H9 (cell line): ENCODE measurements at regions not wholly inside any gene's neighbourhood (a gene's known extent, or its start where the extent isn't known, plus 50 kb on each side); places are given as distances from the start of the nearest gene placed in this dataset.

Experiments
- DNase-seq: peaks from one replicate; pipeline ENCODE4 v3.0.0-alpha.2; 2017
- H2AFZ ChIP-seq: one replicate; pipeline ENCODE4 v1.6.1; 2013; ENCODE audit warnings: mild to moderate bottlenecking, low read length, control low read depth, moderate library complexity
- H2AK5ac ChIP-seq: 2 replicates; pipeline ENCODE4 v1.6.1; 2013; ENCODE audit warnings: low read length, control low read depth, mixed read lengths; ENCODE audit not compliant: insufficient read length
- H2BK120ac ChIP-seq: one replicate; pipeline ENCODE4 v1.6.1; 2013; ENCODE audit warnings: low read depth, mild to moderate bottlenecking, low read length, control low read depth, inconsistent platforms; ENCODE audit not compliant: poor library complexity, severe bottlenecking
- H2BK12ac ChIP-seq: 2 replicates; pipeline ENCODE4 v1.6.1; 2013; ENCODE audit warnings: low read length, control low read depth, mixed read lengths, low read depth; ENCODE audit not compliant: insufficient read length
- H2BK15ac ChIP-seq: 2 replicates; pipeline ENCODE4 v1.6.1; 2013; ENCODE audit warnings: low read depth, low read length, control low read depth
- H2BK20ac ChIP-seq: one replicate; pipeline ENCODE4 v1.6.1; 2013; ENCODE audit warnings: low read depth, mild to moderate bottlenecking, low read length, control low read depth, inconsistent platforms; ENCODE audit not compliant: poor library complexity, severe bottlenecking
- H2BK5ac ChIP-seq: 2 replicates; pipeline ENCODE4 v1.6.1; 2013; ENCODE audit warnings: low read length, control low read depth, mixed read lengths; ENCODE audit not compliant: insufficient read length
- H3K14ac ChIP-seq: 2 replicates; pipeline ENCODE4 v1.6.1; 2013; ENCODE audit warnings: low read length, control low read depth; ENCODE audit not compliant: insufficient read depth
- H3K18ac ChIP-seq: 2 replicates; pipeline ENCODE4 v1.6.1; 2013; ENCODE audit warnings: low read depth, mild to moderate bottlenecking, mixed read lengths, low read length, control low read depth; ENCODE audit not compliant: insufficient read length
- H3K23ac ChIP-seq: 2 replicates; pipeline ENCODE4 v1.6.1; 2013; ENCODE audit warnings: low read length, control low read depth, mixed read lengths, low read depth; ENCODE audit not compliant: insufficient read length
- H3K23me2 ChIP-seq: 2 replicates; pipeline ENCODE4 v1.6.1; 2013; ENCODE audit warnings: low read depth, mild to moderate bottlenecking, mixed read lengths, low read length, control low read depth; ENCODE audit not compliant: insufficient read length, poor library complexity, severe bottlenecking
- H3K27ac ChIP-seq: 2 replicates; pipeline ENCODE4 v1.5.1; 2013; ENCODE audit warnings: low read length, control low read depth, mixed read lengths, low read depth; ENCODE audit not compliant: insufficient read length
- H3K27me3 ChIP-seq: 2 replicates; pipeline ENCODE4 v1.6.1; 2013; ENCODE audit warnings: low read length, control low read depth, inconsistent platforms; ENCODE audit not compliant: insufficient read depth
- H3K4ac ChIP-seq: 2 replicates; pipeline ENCODE4 v1.6.1; 2013; ENCODE audit warnings: low read depth, mild to moderate bottlenecking, control low read depth, inconsistent platforms, low read length, moderate library complexity
- H3K4me1 ChIP-seq: 2 replicates; pipeline ENCODE4 v1.6.1; 2013; ENCODE audit warnings: low read length, control low read depth, inconsistent platforms; ENCODE audit not compliant: insufficient read depth
- H3K4me2 ChIP-seq: 2 replicates; pipeline ENCODE4 v1.6.1; 2013; ENCODE audit warnings: low read length, control low read depth, mixed read lengths; ENCODE audit not compliant: insufficient read length, insufficient read depth
- H3K56ac ChIP-seq: 2 replicates; pipeline ENCODE4 v1.6.1; 2013; ENCODE audit warnings: low read depth, mild to moderate bottlenecking, mixed read lengths, low read length, control low read depth; ENCODE audit not compliant: insufficient read length
- H3K79me1 ChIP-seq: 2 replicates; pipeline ENCODE4 v1.6.1; 2013; ENCODE audit warnings: low read depth, mild to moderate bottlenecking, moderate library complexity, low read length, control low read depth, inconsistent platforms; ENCODE audit not compliant: insufficient read depth, poor library complexity, severe bottlenecking
- H3K79me2 ChIP-seq: 2 replicates; pipeline ENCODE4 v1.6.1; 2013; ENCODE audit warnings: low read length, control low read depth, inconsistent platforms; ENCODE audit not compliant: insufficient read depth
- H3K9ac ChIP-seq: 2 replicates; pipeline ENCODE4 v1.6.1; 2013; ENCODE audit warnings: low read length, control low read depth, mixed read lengths; ENCODE audit not compliant: insufficient read length; ENCODE audit errors: extremely low read depth
- H3K9me3 ChIP-seq: one replicate; pipeline ENCODE4 v1.6.1; 2013; ENCODE audit warnings: low read depth, low read length, inconsistent platforms; ENCODE audit not compliant: control insufficient read depth
- H3T11ph ChIP-seq: one replicate; pipeline ENCODE4 v1.6.1; 2013; ENCODE audit warnings: mild to moderate bottlenecking, low read length, control low read depth, inconsistent platforms
- H4K20me1 ChIP-seq: one replicate; pipeline ENCODE4 v1.6.1; 2013; ENCODE audit not compliant: control insufficient read depth, insufficient read length, insufficient read depth
- H4K5ac ChIP-seq: 2 replicates; pipeline ENCODE4 v1.6.1; 2013; ENCODE audit warnings: low read depth, mild to moderate bottlenecking, mixed read lengths, low read length, control low read depth; ENCODE audit not compliant: insufficient read length
- H4K8ac ChIP-seq: replicated peaks from 2 replicates; pipeline ENCODE4 v1.6.1; 2013; ENCODE audit warnings: low read length, control low read depth, mixed read lengths, low read depth; ENCODE audit not compliant: insufficient read length
- H4K91ac ChIP-seq: 2 replicates; pipeline ENCODE4 v1.6.1; 2013; ENCODE audit warnings: low read depth, mild to moderate bottlenecking, moderate library complexity, mixed read lengths, low read length, control low read depth; ENCODE audit not compliant: insufficient read length
- H3K27ac Mint-ChIP-seq, 3 experiments: 2 replicates in 2 of 3; 3 replicates in 1 of 3; pipeline ENCODE4 v1.8.0; 2020 to 2021; ENCODE audit warnings: mixed read lengths in 3 of 3, mild to moderate bottlenecking in 1 of 3, moderate library complexity in 1 of 3
- H3K27me3 Mint-ChIP-seq: 2 replicates; pipeline ENCODE4 v1.8.0; 2021; ENCODE audit warnings: low read depth, mild to moderate bottlenecking, moderate library complexity, mixed read lengths
- H3K36me3 Mint-ChIP-seq, 3 experiments: 2 replicates in 2 of 3; 3 replicates in 1 of 3; pipeline ENCODE4 v1.8.0; 2020 to 2021; ENCODE audit warnings: low read depth in 3 of 3, mixed read lengths in 3 of 3; ENCODE audit not compliant: insufficient read depth in 1 of 3
- H3K4me1 Mint-ChIP-seq, 2 experiments: 2 replicates each; pipeline ENCODE4 v1.8.0; 2020; ENCODE audit warnings: mixed read lengths in 2 of 2
- H3K4me3 Mint-ChIP-seq, 2 experiments: 2 replicates in 1 of 2; 3 replicates in 1 of 2; pipeline ENCODE4 v1.8.0; 2020 to 2021; ENCODE audit warnings: mild to moderate bottlenecking in 2 of 2, mixed read lengths in 2 of 2, moderate library complexity in 1 of 2
- H3K9me3 Mint-ChIP-seq, 2 experiments: 2 replicates in 1 of 2; 3 replicates in 1 of 2; pipeline ENCODE4 v1.8.0; 2020; ENCODE audit warnings: mild to moderate bottlenecking in 2 of 2, mixed read lengths in 2 of 2, moderate library complexity in 1 of 2
- CTCF ChIP-seq: fragments of 200-600 bp; sonication (generic); conservative IDR thresholded peaks from 3 replicates; pipeline ENCODE4 v1.8.0; 2021; ENCODE audit warnings: antibody characterized with exemption, mild to moderate bottlenecking
- WGBS: extraction: QIAGEN DNeasy Blood & Tissue Kit; methylation state at CpG from one replicate; pipeline ENCODE4 v1.1.7; 2013; ENCODE audit warnings: missing lambda C conversion rate, low lambda C conversion rate, mixed read lengths; ENCODE audit not compliant: insufficient read length; ENCODE audit errors: extremely low coverage; 5-methylcytosine and 5-hydroxymethylcytosine counted together

DNA sequence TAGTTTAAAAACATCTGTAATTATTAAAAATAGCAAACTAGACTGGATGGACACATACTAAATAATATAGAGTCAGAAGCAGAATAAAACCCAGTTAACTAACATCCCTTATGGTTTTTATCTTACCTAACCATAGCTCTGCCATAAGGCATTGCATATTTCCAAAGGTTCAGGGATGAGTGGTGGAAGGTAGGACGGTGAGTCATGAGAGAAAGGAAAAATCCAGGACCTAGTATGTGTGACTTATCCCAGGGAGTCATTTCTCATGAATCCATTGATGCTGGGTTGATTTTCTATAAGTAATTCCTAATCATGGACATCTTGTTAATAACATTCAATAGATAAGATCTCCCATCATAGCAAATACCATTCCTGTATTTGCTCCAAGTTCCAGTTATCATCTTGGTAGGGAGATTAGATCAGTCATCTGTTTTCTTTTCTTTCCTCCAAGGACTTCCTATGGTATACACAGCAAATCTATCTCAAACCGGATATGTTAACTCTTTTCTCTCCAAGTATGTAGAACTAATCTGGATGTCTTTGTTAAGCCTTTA is 490.7 kb upstream of the B3GALT2 start:
- H2BK15ac ChIP-seq: no peak overlapping the region
- H3K79me1 ChIP-seq: no peaks in the 10 kb centered on the region
- H3K9me3 ChIP-seq: no peaks in the 10 kb centered on the region
- no peak overlapping the region for H3K27ac ChIP-seq
- Mint-ChIP-seq H3K4me1 (peaks cover 17 to 18% of the 10 kb centered on the region in 2 experiments), H3K27ac (no peak overlapping the region), H3K4me3 (no peak overlapping the region), H3K9me3 (no peaks in the 10 kb centered on the region), H3K27me3 (no peaks in the 10 kb centered on the region), H3K36me3 (no peaks in the 10 kb centered on the region)
- H3K9ac ChIP-seq: no peak overlapping the region
- H3K56ac ChIP-seq: no peak overlapping the region
- H3K27me3 ChIP-seq: no peaks in the 10 kb centered on the region
- no peaks in the 10 kb centered on the region for H3K79me2 ChIP-seq
- H2AFZ ChIP-seq: no peak overlapping the region
- H4K91ac ChIP-seq: no peak overlapping the region
- H2AK5ac ChIP-seq: no peak overlapping the region
- TF ChIP-seq CTCF: no peak
- WGBS: no CpG with 5 or more reads among the region's 2 CpGs
- no peak overlapping the region for H2BK12ac ChIP-seq
- H3K4me2 ChIP-seq: no peak overlapping the region
- no peak overlapping the region for H2BK120ac ChIP-seq
- peaks cover 3% of the 10 kb centered on the region; the same call in 1 of the 2 replicates for H3K4me1 ChIP-seq
- H2BK5ac ChIP-seq: no peak overlapping the region
- DNase-seq: no peak
- H3K18ac ChIP-seq: no peak overlapping the region
- H3K14ac ChIP-seq: no peak overlapping the region
- no peak overlapping the region for H3K4ac ChIP-seq
- no peak overlapping the region for H3K23ac ChIP-seq
- no peak overlapping the region for H2BK20ac ChIP-seq
- H4K8ac ChIP-seq: no peak overlapping the region
- no peaks in the 10 kb centered on the region for H4K20me1 ChIP-seq
- no peak overlapping the region for H4K5ac ChIP-seq
- no peak overlapping the region for H3T11ph ChIP-seq
- H3K23me2 ChIP-seq: no peaks in the 10 kb centered on the region
